HG02623 (cell line): ENCODE measurements at regions not wholly inside any gene's neighbourhood (a gene's known extent, or its start where the extent isn't known, plus 50 kb on each side); places are given as distances from the start of the nearest gene placed in this dataset.

Experiments used
- ATAC-seq: cut with Tn5 transposase; IDR thresholded peaks from one replicate; pipeline ENCODE4 v1.9.1; 2021; ENCODE audit warnings: moderate library complexity; ENCODE audit not compliant: unreplicated experiment

DNA sequence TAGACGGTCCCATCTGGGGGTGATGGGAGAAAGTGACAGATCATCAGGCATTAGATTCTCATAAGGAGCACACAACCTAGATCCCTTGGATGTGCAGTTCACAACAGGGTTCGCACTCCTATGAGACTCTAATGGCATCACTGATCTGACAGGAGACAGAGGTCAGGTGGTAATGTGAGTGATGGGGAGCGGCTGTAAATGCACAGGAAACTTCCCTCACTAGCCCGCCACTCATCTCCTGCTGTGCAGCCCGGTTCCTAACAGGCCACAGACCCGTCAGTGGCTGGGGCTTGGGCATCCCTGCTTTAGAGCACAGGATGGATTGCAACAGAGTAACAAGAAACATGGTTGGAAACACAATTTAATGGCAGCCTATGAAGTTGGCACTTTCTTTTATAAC lies 172.6 kb upstream of the VCX3A start:
- ATAC-seq: no peak

DNA sequence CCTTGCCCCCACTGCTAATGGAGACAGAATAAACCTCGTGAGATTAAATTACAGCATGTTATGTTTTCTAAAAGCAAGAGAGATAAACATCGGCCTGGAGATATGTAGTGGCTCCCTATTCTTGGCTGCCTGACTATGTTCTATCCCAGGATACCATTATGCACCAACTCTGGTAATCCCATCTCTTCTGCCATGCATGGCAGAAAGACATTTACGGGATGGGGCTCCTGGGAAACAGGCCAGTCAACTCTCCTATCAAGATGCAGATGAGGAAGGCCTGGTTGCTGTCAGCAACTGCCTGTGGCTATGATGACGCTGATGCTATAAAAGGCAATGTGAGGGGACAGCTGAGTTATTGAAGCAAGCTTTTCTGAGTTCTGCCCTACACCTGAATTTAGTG lies 166.2 kb upstream of the VCX3A start:
- ATAC-seq: no peak

DNA sequence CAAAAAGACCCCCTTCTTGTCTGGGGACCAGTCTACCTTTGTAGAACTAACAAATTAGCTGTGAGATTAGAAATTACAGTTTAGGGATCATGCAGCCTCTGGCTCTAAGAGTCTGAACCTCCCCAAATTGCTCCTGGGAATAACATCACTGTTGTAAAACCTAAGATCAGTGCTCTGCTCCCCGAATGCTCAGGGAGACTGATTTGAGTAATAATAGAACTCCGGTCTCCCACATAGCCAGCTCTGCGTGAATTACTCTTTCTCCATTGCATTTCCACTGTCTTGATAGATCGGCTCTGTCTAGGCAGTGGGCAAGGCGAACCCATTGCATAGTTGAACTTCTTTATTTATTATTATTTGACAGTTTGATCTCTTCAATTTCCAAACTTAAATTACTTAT lies 160.8 kb upstream of the VCX3A start:
- no peak for ATAC-seq

DNA sequence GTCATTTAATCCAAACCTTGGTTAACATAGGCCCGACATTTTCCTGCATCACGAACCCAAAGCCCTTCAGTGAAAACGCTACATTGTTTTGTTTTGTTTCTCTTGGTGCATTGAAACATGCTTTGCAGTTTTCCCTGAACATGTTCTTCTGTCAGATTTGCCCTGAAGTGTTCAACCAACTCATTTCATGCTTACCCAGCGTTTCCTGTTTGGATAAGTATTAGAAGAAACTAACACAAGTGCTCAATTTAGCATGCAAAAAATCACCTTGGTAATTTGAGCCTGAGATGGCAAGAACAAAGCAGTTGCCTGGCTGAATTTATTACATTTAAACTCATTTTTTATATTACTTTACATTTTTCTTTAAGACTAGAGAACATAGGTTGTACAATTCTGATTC lies 160.1 kb upstream of the VCX3A start:
- ATAC-seq: no peak

DNA sequence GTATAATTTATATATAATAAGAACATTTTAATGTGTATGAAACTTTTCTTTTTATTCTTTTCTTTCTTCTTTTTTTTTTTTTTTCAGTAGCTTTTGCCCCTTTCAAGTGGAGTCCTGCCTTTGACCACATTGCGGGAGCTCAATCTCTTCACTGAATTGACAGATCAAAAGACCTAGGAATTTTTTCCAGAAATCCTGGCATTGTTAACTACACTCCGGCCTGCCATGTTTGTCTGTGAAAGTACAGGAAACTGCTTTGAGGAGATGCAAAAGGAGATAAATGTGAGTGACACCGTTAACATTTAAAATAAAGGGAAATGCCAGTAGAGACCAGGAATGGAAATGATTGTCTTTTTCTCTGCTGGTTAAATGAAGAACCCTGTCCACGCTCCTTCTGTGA lies 159.3 kb upstream of the VCX3A start:
- no peak for ATAC-seq

DNA sequence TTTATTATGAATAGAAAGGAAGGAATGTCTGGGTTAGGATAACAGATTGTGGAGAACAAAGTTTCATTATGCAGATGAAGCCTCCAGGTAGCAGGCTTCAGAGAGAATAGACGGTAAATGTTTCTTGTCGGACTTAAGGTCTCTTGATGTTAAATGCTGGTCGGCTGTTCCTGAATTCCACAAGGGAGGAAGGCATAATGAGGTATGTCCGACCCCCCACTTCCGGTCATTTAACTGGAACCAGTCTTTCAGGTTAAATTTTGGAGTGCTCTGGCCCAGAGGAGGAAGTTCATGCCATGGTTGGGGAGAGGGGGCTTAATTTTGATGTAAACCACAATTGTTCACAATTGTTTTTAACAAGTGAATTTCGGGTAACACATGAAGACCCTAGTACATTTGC lies 158.1 kb upstream of the VCX3A start:
- no peak for ATAC-seq

DNA sequence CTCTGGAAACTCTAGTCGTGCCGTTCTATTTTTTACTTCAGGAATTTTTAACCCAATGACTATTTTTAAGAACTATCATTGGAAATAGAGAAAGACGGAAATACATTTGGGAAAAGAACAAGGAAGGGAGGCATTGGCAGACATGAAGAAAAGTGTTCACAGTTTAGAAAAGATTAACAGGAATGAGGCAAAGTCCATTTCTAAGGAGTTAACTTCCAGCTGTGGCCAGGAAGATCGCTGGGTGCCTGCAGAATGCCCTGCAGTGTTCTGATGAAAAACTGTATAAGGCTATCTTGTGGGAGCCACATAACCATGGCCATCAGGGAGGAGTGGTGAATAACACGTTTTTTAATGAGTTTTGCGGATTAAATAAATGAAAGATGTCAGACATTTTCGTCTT lies 150.6 kb upstream of the VCX3A start:
- no peak for ATAC-seq

DNA sequence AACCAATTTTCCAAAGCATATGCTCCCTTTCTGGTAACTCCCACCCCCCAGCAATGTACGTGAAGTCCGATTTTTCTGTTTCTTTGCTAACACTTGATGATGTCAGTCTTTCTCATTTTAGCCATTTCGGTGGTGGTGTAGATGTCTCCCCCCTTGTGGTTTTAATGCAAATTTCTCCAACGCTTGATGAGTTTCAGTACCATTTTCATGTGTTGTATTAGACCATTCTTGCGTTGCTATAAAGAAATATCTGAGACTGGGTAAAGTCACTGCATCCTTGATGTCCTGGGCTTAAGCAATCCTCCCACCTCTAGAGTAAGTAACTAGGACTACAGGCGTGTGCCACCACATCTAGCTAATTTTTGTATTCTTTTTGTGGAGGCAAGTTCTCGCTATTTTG lies 148.4 kb upstream of the VCX3A start:
- ATAC-seq: no peak

DNA sequence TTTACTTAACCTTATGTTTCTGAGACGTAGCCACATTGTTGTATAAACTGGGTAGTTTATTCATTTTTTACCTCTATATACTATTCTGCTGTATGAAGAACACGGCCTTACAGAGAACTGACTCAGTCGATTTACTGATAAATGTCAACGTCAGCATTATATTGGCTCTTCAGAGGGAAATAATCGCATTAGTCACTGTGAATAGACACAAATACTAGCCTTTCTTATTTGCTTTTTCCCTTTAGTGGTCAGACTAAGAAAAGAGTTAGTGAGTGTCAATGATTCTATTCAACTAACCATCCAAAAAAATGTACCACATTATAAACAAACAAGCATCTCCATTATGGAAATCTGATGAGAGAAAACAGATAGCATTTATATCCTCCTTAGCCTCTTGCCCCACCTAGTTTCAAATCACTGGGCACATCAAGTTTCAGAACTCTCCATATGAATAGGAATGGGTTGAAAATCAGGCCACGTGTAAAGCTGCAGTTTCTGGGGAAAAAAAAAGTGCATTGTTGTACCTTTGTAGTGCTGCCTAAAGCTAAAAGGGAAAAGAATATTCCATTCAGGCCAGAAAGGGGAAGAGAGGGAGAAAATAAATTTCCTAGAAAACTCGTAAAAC lies 146.7 kb upstream of the VCX3A start:
- no peak for ATAC-seq

DNA sequence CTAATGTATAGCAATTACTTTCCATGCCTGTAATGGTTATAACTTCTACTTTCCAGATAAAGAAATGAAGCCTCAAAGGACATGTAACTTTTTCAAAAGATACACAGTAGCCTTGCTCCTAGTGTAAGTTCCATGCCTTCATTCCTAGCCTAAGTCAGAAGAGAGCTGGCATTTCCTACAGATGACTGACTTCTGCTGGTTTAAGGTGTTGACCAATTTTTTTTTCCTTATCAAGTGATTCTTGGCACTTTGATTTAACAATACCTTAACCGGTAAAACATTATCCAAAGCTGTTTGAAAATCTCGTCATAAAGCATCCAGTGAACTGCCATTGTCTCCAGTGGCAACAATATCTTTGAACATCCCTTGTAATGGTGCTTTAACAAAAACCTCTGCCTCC lies 145.1 kb upstream of the VCX3A start:
- no peak for ATAC-seq

DNA sequence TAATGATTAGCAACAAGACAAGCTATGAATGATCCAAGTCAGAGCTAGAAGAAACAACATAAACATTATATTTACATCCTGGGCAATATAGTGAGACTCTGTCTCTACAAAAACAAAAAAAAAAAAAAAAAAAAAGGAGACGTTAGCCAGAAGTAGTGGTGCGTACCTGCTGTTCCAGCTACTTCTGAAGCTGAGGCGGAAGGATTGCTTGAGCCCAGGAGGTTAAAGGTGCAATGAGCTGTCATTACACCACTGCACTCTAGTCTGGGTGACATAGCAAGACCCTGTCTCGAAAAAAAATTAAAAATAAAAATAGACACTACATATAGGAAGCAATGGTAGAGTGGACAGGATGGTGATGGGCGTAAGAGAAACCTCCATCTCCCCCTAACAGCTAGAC lies 144.6 kb upstream of the VCX3A start:
- ATAC-seq: no peak

DNA sequence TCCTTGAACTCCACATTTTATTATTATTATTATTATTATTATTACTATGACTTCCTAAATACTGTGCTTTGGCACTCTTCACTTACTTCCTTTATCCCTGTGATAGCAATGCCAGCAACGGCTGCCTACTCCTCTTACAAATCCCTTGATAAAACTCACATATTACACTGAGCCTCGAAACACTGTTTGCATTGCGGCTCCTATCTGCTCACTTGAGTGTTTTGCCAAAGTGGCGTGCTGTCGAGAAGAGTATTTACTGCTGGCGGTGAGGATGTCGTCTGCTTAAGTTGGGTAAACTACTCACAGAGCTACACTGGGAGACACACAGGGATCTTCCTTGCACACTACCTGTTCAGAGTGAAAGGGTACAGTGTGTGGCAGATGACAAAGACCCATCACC lies 143.4 kb upstream of the VCX3A start:
- no peak for ATAC-seq

DNA sequence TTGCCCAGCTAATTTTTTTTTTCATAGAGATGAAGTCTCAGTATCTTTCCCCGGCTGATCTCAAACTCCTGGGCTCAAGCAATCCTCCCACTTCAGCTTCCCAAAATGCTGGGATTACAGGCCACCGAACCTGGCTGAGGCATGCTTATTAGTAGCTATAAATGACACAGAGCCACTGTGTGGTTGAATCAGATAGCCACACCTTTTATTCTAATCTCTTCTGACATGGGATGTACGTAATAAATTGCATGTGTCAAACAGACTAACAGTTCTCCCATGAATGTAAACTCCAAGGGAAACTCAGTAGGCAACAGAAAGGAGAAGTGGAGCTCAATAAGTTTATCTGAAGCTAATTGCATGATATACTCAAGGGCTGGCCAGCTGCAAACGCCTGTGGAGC lies 139.8 kb upstream of the VCX3A start:
- no peak for ATAC-seq

DNA sequence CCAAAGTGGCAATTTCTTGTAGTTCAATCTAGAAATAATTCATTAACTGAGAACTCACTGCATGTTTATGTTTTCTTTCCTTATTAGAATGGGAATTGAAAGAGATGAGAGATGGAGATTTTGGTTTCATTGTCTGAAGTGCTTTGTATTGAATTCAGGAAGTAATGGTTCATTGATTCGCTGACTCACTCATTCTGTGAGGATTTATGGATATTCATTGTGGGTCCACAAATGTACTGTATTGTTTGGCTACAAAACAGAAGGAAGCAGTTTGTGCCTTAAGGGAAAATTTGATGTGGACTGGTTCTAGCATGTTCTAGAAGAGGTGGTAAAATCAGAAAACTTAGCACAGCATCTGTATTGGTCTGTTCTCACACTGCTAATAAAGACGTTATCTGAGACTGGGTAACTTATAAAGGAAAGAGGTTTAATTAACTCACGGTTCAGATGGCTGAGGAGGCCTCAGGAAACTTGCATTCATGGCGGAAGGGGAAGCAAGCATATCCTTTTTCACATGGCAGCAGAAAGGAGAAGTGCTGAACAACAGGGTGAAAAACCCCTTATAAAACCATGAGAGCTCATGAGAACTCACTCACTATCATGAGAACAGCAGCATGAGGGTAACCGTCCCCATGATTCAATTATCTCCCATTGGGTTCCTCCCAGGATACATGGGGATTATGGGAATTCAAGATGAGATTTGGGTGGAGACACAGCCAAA lies 132.3 kb upstream of the VCX3A start:
- no peak for ATAC-seq

DNA sequence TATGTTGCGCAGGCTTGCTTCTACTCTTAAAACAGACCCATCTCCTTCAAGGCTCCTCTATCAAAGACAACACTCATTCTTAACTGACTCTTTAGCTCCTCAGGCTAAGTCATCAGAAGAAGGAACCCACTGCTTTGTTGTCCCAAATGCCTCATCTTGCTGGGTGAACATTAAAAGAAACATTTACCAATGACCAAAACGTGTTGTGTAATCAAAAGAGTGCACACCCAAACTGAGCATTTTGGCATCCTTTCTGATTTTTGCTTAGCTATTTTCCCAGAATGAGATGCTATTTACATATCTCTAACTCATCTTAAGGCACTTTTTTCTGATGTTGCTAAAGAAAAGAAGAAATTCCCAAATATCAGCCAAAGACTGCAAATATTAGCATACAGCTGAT lies 131.7 kb upstream of the VCX3A start:
- ATAC-seq: no peak

DNA sequence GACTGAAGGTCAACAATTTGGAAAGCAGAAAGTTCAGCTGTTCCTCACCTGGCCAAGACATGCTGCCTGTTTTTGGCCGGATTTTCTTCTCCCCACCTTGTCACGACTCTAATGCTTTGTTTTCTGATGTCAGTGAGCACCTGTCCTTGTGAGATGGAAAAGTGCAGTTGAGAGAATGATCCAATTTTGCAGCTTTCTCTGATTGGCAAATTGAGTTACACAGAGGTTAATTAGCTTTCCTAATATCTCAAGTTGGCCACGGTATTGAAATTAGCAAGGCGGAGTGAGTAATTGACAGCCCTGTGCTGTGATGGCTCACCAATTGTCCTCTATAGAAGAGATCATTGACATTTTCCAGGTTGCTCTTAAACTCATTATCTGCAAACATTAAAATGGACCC lies 126.8 kb upstream of the VCX3A start:
- ATAC-seq: no peak

DNA sequence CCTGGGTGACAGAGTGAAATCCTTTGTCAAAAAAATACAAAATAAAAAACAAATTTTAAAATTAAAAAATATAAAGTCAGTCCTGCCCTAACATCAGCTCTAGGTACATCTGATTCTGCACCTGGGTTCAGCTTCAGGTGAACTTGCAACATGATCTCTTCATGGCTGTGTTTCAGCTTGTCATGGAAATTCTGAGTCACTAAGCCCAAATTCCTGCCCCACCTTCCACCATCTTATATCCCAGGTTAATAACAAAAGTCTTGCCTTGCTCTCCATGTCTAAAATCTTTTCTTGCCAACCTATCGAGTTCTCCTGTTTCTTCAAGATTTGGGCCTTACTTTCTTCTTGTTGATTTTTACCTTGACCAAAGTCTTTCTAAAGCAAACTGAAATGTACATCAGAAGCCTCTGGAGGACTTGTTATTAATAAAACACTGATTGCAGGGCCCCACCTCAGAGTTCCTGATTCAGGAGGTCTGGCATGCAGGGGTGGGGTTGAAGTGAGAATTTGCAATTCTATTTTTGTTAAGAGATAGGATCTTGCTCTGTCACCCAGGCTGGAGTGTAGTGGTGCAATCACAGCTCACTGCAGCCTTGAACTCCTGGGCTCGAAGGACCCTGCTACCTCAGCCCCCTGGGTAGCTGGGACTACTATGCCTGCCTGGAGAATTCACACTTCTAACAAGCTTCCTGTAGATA lies 125.8 kb upstream of the VCX3A start:
- no peak for ATAC-seq

DNA sequence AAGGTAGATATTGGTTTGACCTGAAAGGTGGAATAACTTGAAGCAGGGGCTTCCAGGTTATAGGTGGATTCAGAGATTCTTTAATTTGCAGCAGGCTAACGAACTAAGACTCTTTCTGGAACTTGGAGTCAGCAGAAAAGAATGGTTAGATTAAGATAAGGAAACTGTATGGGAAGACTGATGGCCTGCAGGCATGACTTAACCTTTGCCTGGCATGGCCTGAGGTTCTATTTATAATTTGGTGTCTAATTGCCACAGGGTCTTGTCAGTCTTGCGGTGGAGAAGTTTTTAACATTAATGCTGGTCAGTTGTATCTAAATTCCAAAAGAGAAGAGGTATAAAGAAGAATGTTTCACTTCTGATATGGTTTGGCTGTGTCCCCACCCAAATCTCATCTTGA lies 110.3 kb upstream of the VCX3A start:
- ATAC-seq: no peak

DNA sequence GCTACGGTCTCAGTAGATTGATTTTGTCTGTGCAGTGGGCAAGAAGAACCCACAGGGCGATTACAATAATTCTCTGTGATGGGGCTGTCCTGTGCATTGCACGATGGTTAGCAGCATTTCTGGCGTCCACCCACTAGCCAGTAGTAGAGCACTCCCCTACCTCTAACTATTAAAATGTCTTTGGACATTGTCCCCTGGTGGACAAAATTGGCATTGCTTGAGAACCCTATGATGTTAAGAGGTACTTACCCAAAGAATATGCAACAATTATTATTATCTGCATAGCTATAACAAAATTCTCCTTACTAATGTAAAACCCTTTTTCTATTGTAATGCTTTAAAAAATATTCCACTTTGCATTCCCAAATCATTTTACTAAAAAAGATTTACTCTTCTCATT lies 109.5 kb upstream of the VCX3A start:
- no peak for ATAC-seq

DNA sequence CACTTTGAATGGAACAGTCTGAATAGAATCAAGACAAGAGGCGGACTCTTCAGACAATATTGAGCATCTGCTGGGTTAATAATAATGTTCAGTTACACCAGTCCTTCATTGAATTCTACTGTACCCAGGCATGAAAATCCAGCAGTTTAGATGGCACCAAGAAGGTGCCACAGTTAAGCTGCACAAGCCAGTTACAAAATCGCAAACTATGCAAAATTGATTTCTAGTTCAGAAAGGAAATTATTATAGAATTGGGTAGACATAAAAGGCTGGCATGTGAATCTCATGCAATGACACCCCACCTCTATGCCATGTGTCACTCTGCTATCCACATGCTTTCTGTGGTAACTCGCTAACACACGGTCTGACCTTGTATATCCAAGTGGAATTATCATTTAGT lies 105.8 kb upstream of the VCX3A start:
- no peak for ATAC-seq

DNA sequence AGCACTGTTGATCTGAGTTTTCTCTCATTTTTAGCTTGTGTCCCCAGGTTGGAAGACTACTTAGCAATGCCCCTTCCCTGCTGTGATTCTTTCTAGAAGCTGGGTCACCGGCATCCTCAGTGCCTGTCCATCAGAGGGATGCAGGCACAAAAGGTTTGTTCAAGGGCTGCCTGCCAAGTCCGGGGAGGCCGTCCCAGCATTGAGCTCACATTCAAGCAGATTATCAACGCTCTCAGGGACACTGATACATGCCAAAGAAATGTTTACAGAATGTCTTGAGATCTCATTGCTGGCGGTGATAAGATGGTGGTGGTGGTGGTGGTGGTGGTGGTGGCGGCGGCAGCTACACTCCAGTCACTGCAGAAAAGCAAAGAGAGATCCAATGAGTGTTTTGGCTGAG lies 79.6 kb upstream of the VCX3A start:
- no peak for ATAC-seq

DNA sequence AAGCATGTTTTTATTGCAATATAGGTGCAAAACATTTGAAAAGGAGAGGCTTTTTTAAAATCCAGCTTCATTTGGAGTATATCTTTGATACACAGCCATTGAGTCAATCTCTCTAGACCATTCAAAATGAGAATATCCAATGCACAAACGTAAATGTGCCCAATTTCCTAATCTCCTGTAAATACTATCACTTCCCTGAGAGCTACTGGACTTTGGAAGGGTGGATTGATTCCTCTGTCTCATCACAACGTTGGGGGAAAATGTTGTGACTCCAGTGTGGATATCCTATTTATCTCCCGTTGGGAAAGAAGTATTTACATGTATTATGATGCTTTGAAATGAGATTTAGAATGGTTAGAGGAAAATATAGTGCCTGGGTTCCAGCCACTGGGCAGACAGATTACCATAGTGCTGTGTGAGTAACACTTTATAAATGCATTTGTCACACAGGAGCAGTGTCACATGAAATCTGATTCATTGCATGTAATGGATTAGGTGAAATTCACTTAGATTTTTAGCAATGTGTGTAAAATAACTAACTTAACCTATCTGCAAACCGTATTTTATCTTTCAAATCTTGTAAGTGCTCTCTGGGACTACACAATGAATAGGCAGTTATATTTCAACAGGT lies 64.4 kb upstream of the VCX3A start:
- ATAC-seq: no peak
